GM12878 (cell line): ENCODE measurements at regions not wholly inside any gene's neighbourhood (a gene's known extent, or its start where the extent isn't known, plus 50 kb on each side); places are given as distances from the start of the nearest gene placed in this dataset.

Source experiments
- ATAC-seq: fragments of 200-7000 bp; cut with Tn5 transposase; 3 replicates; pipeline ENCODE4 v1.9.1; 2020; ENCODE audit warnings: mild to moderate bottlenecking, moderate library complexity
- BruUV-seq: library from RNA; stranded (reverse); fragments of 400-500 nt; replicated peaks from 2 replicates; lab custom pipeline; 2021; lab: Mats Ljungman, UMichigan
- CTCF ChIA-PET: fragments of 300-600 bp; sonication (Branson Sonifier 250); formaldehyde crosslinking; extraction: SDS; loops from one replicate; lab custom pipeline; 2021; ENCODE audit warnings: inconsistent platforms; lab: Yijun Ruan, JAX
- POLR2A ChIA-PET: fragments of 350-600 bp; formaldehyde crosslinking; extraction: SDS; loops from one replicate; lab custom pipeline; 2021; ENCODE audit warnings: inconsistent platforms; lab: Charles Lee
- RAD21 ChIA-PET: fragments of 300-600 bp; sonication (Branson Sonifier 250); formaldehyde crosslinking; loops from one replicate; lab custom pipeline; 2023; ENCODE audit warnings: antibody characterized with exemption; ENCODE audit not compliant: unreplicated experiment; lab: Charles Lee
- SMC1A ChIA-PET: fragments of 300-600 bp; sonication (Branson Sonifier 250); formaldehyde crosslinking; loops from one replicate; lab custom pipeline; 2023; ENCODE audit not compliant: unreplicated experiment, uncharacterized antibody; lab: Charles Lee
- DNase-seq: peaks from one replicate; pipeline ENCODE4 v3.0.0-alpha.2; 2011; ENCODE audit warnings: low read depth, low spot score
- FAIRE-seq: peaks from 3 replicates; lab custom pipeline; 2011; peaks lifted over from hg19 to GRCh38; lab: Jason Lieb, UNC
- H2AFZ ChIP-seq: 2 replicates; pipeline ENCODE4 v1.6.0; 2011; ENCODE audit warnings: low read depth, low read length, control low read depth; ENCODE audit not compliant: control insufficient read depth
- H3K27ac ChIP-seq: 2 replicates; pipeline ENCODE4 v1.5.1; 2011; ENCODE audit warnings: control low read depth; ENCODE audit not compliant: control insufficient read depth, insufficient read depth
- H3K27me3 ChIP-seq, 2 experiments: replicated peaks in 1 of 2; 2 replicates each; pipeline versions ENCODE4 v1.6.0 to v1.6.1; 2011; ENCODE audit warnings: low read length in 1 of 2; ENCODE audit not compliant: control insufficient read depth in 2 of 2, insufficient read depth in 2 of 2
- H3K36me3 ChIP-seq, 2 experiments: 2 replicates each; pipeline ENCODE4 v1.5.1; 2011; ENCODE audit warnings: low read length in 1 of 2; ENCODE audit not compliant: control insufficient read depth in 2 of 2, insufficient read depth in 2 of 2
- H3K4me1 ChIP-seq: 2 replicates; pipeline ENCODE4 v1.6.1; 2011; ENCODE audit warnings: mild to moderate bottlenecking, low read length, moderate library complexity, mixed read lengths; ENCODE audit not compliant: control insufficient read depth, insufficient read depth
- H3K4me2 ChIP-seq: 2 replicates; pipeline ENCODE4 v1.6.0; 2011; ENCODE audit warnings: control low read depth; ENCODE audit not compliant: control insufficient read depth, insufficient read depth
- H3K4me3 ChIP-seq: fragments of 200-600 bp; sonication (generic); 2 replicates; pipeline ENCODE4 v1.5.1; 2016
- H3K79me2 ChIP-seq: 2 replicates; pipeline ENCODE4 v1.6.0; 2011; ENCODE audit warnings: low read length; ENCODE audit not compliant: control insufficient read depth, insufficient read depth
- H3K9ac ChIP-seq: 2 replicates; pipeline ENCODE4 v1.8.0; 2011; ENCODE audit warnings: low read length, control low read depth, mixed read lengths; ENCODE audit not compliant: control insufficient read depth, insufficient read depth
- H3K9me3 ChIP-seq: replicated peaks from 3 replicates; pipeline ENCODE4 v1.5.1; 2011; ENCODE audit warnings: mild to moderate bottlenecking, low read length; ENCODE audit not compliant: control insufficient read depth, insufficient read depth
- H4K20me1 ChIP-seq: 2 replicates; pipeline ENCODE4 v1.6.0; 2011; ENCODE audit not compliant: control insufficient read depth, insufficient read depth
- ASH2L ChIP-seq: fragments of 300-600, 200-600 bp; sonication (generic); IDR thresholded peaks from 2 replicates; pipeline ENCODE4 v1.6.1; 2017; ENCODE audit warnings: low read depth, mild to moderate bottlenecking, borderline replicate concordance
- BCL11A ChIP-seq: IDR thresholded peaks from 2 replicates; pipeline ENCODE4 v1.6.1; 2011; ENCODE audit warnings: low read depth, low read length
- BHLHE40 ChIP-seq, 2 experiments: fragments of 450-650 bp in 1 of 2; IDR thresholded peaks; 2 replicates each; pipeline ENCODE4 v1.6.1; 2011 to 2017; ENCODE audit warnings: low read depth in 2 of 2, borderline replicate concordance in 1 of 2, improper control_type of control experiment in 1 of 2, low read length in 1 of 2, mild to moderate bottlenecking in 1 of 2
- BRCA1 ChIP-seq: IDR thresholded peaks from 2 replicates; pipeline ENCODE4 v1.6.1; 2011; ENCODE audit warnings: low read depth, low read length, improper control_type of control experiment
- CHD1 ChIP-seq: IDR thresholded peaks from 2 replicates; pipeline ENCODE4 v1.6.1; 2012; ENCODE audit warnings: low read depth, low read length, improper control_type of control experiment
- EZH2 ChIP-seq: IDR thresholded peaks from 2 replicates; pipeline ENCODE4 v1.6.1; 2012; ENCODE audit warnings: low read depth, mild to moderate bottlenecking, control low read depth, inconsistent platforms, low read length, borderline replicate concordance; ENCODE audit not compliant: control insufficient read depth
- FOXK2 ChIP-seq: fragments of 450-650 bp; IDR thresholded peaks from 2 replicates; pipeline ENCODE4 v1.6.1; 2017; ENCODE audit warnings: mild to moderate bottlenecking, moderate library complexity
- IKZF1 ChIP-seq: fragments of 450-650 bp; conservative IDR thresholded peaks from 2 replicates; pipeline ENCODE4 v1.6.1; 2017; ENCODE audit warnings: antibody characterized with exemption, mild to moderate bottlenecking
- JUND ChIP-seq: IDR thresholded peaks from 2 replicates; pipeline ENCODE4 v1.6.1; 2012; ENCODE audit warnings: low read depth, mild to moderate bottlenecking, low read length, improper control_type of control experiment, moderate library complexity
- KLF5 ChIP-seq: fragments of 450-650 bp; IDR thresholded peaks from 2 replicates; pipeline ENCODE4 v1.6.1; 2014; ENCODE audit warnings: mild to moderate bottlenecking; ENCODE audit not compliant: partially characterized antibody
- NFXL1 ChIP-seq: fragments of 450-650 bp; IDR thresholded peaks from 2 replicates; pipeline ENCODE4 v1.6.1; 2017; ENCODE audit warnings: antibody characterized with exemption, mild to moderate bottlenecking, borderline replicate concordance
- RAD21 ChIP-seq: IDR thresholded peaks from 2 replicates; pipeline ENCODE4 v1.6.1; 2011; ENCODE audit warnings: mild to moderate bottlenecking, low read depth, low read length, moderate library complexity; ENCODE audit not compliant: insufficient read depth
- TCF3 ChIP-seq: IDR thresholded peaks from 2 replicates; pipeline ENCODE4 v1.6.1; 2012; ENCODE audit warnings: low read depth, mild to moderate bottlenecking, low read length, borderline replicate concordance; ENCODE audit not compliant: insufficient read depth
- WRNIP1 ChIP-seq: IDR thresholded peaks from 2 replicates; pipeline ENCODE4 v1.6.1; 2011; ENCODE audit warnings: low read depth, low read length, improper control_type of control experiment, borderline replicate concordance
- ZNF24 ChIP-seq: fragments of 450-650 bp; IDR thresholded peaks from 2 replicates; pipeline ENCODE4 v1.6.1; 2017; ENCODE audit warnings: antibody characterized with exemption, mild to moderate bottlenecking
- WGBS: methylation state at CpG from one replicate; pipeline ENCODE4 v1.1.6; 2016; ENCODE audit warnings: low lambda C conversion rate; ENCODE audit not compliant: insufficient replicate concordance, insufficient coverage; ENCODE audit errors: missing lambda C conversion rate; 5-methylcytosine and 5-hydroxymethylcytosine counted together
- in situ Hi-C: fragments of 300-500 bp; cut with MboI; formaldehyde crosslinking; loops from 9 replicates; pipeline ENCODE4 v1.14.3; 2018; ENCODE audit warnings: mixed read lengths
- intact Hi-C: fragments of 100-400 bp; cut with micrococcal nuclease; formaldehyde crosslinking; loops from one replicate; pipeline ENCODE4 v1.14.2; 2022; ENCODE audit not compliant: unreplicated experiment
- TF ChIP-seq, protein P1 (sequence below): IDR thresholded peaks from 2 replicates; pipeline ENCODE4 v1.6.1; 2012; ENCODE audit warnings: low read length, inconsistent platforms
- TF ChIP-seq, protein P2 (sequence below): fragments of 450-650 bp; IDR thresholded peaks from 2 replicates; pipeline ENCODE4 v1.6.1; 2016; ENCODE audit warnings: mild to moderate bottlenecking
- TF ChIP-seq, protein P3 (sequence below): IDR thresholded peaks from 2 replicates; pipeline ENCODE4 v1.6.1; 2011; ENCODE audit warnings: mild to moderate bottlenecking, low read depth, low read length, moderate library complexity; ENCODE audit not compliant: insufficient replicate concordance

DNA sequence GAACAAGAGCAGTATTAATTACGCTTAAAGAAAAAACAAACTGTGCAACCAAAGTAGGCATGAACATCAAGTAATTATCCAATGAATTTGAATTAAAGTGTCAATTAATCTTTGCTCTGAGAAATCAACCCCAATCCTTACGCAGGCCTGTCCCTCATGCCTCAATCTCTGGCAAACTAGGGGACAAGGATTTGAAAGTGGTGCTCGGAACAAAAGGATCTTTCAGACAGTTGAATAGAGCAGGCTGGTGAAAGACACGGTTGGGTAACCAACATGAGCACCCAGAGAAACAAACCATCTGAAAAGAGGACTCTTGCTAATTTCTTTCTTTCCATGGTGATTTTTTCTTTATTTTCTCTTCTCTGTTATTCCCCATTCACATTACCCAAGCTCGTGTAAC is 203.5 kb upstream of the PHF14 start (continued):
- TF ChIP-seq, protein P1, sequence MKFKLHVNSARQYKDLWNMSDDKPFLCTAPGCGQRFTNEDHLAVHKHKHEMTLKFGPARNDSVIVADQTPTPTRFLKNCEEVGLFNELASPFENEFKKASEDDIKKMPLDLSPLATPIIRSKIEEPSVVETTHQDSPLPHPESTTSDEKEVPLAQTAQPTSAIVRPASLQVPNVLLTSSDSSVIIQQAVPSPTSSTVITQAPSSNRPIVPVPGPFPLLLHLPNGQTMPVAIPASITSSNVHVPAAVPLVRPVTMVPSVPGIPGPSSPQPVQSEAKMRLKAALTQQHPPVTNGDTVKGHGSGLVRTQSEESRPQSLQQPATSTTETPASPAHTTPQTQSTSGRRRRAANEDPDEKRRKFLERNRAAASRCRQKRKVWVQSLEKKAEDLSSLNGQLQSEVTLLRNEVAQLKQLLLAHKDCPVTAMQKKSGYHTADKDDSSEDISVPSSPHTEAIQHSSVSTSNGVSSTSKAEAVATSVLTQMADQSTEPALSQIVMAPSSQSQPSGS: no peak
- TF ChIP-seq EZH2 (no peak), JUND (no peak)
- TF ChIP-seq, all 136 proteins: peak for 0

DNA sequence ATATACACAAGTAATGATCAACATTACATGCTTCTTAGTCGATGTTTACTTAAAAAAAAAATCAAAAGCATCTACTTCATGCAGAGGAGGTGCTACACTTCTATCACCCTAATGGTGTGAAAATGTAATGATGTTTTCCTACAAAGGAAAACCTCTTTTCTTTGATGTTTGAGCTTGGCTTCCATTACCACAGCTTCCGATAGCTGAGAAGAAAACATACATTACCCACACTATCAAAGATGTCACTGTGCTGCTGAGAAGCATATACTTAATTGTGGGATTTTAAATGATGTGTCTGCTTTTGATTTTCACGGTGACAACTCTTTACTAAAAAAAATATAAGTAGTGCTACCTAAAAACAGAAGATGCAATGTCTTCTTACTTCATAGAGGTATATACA is 200.2 kb upstream of the PHF14 start:
- RAD21 ChIA-PET: no interaction called here
- TF ChIP-seq NFXL1 (no peak), CHD1 (no peak), TCF3 (no peak), KLF5 (no peak), ASH2L (no peak), BRCA1 (no peak), RAD21 (no peak), ZNF24 (no peak), BHLHE40 (IDR thresholded peaks at IDR 0.05; ENCODE audit: borderline replicate concordance in 1 of 2, low read depth in 2 of 2, low read length in 1 of 2) (no peak), BCL11A (no peak), WRNIP1 (no peak), FOXK2 (no peak), IKZF1 (no peak)
- TF ChIP-seq, protein P2, sequence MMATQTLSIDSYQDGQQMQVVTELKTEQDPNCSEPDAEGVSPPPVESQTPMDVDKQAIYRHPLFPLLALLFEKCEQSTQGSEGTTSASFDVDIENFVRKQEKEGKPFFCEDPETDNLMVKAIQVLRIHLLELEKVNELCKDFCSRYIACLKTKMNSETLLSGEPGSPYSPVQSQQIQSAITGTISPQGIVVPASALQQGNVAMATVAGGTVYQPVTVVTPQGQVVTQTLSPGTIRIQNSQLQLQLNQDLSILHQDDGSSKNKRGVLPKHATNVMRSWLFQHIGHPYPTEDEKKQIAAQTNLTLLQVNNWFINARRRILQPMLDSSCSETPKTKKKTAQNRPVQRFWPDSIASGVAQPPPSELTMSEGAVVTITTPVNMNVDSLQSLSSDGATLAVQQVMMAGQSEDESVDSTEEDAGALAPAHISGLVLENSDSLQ: no peak
- TF ChIP-seq, protein P3, sequence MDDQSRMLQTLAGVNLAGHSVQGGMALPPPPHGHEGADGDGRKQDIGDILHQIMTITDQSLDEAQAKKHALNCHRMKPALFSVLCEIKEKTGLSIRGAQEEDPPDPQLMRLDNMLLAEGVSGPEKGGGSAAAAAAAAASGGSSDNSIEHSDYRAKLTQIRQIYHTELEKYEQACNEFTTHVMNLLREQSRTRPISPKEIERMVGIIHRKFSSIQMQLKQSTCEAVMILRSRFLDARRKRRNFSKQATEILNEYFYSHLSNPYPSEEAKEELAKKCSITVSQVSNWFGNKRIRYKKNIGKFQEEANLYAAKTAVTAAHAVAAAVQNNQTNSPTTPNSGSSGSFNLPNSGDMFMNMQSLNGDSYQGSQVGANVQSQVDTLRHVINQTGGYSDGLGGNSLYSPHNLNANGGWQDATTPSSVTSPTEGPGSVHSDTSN: no peak
- TF ChIP-seq, protein P1: no peak

More for the DNA sequence above, 200.2 kb upstream of the PHF14 start:
- Histone ChIP-seq H3K9ac (no peak overlapping the region), H3K4me1 (no peaks in the 10 kb centered on the region), H3K36me3 (no peaks in the 10 kb centered on the region), H3K27me3 (no peaks in the 10 kb centered on the region), H3K4me3 (no peak overlapping the region), H3K79me2 (no peaks in the 10 kb centered on the region), H2AFZ (no peak overlapping the region), H4K20me1 (no peaks in the 10 kb centered on the region), H3K4me2 (no peak overlapping the region), H3K9me3 (no peaks in the 10 kb centered on the region), H3K27ac (no peak overlapping the region)
- no TSS peak for BruUV-seq
- ATAC-seq (no peak), FAIRE-seq (no peak), DNase-seq (no peak)
- CTCF ChIA-PET: no interaction called here
- WGBS: 34% methylated on average over 3 of the region's 3 CpGs
- in situ Hi-C loops: no loop called here
- intact Hi-C loops: no loop called here
- SMC1A ChIA-PET: no interaction called here
- POLR2A ChIA-PET: no interaction called here
